ENCODE measurements at regions not wholly inside any gene's neighbourhood (a gene's known extent, or its start where the extent isn't known, plus 50 kb on each side); places are given as distances from the start of the nearest gene placed in this dataset.

- TF ChIP-seq POLR2AphosphoS5 (IDR thresholded peaks at IDR 0.05; ENCODE audit: low read depth, low read length) (no peak), POLR2A (IDR thresholded peaks at IDR 0.05; ENCODE audit: low read depth, low read length) (no peak)
These were observed 640.7 kb downstream of the IRS1 start for GRCh38 chr2:226158940-226159339.
